G401.6 (cell line): ENCODE measurements at regions not wholly inside any gene's neighbourhood (a gene's known extent, or its start where the extent isn't known, plus 50 kb on each side); places are given as distances from the start of the nearest gene placed in this dataset.
"Not testable (repeated sequence)": the region's sequence is repeated elsewhere in the genome, so short reads cannot be mapped to it uniquely, and the experiment has no call there.

Experiments used
- FAIRE-seq: peaks from 2 replicates; lab custom pipeline; 2012; peaks lifted over from hg19 to GRCh38; lab: Jason Lieb, UNC

GRCh38 chr21:15437883-15438282, 291.9 kb upstream of the USP25 start:
- no peak for FAIRE-seq

GRCh38 chr21:15439726-15440125, 290.1 kb upstream of the USP25 start:
- no peak for FAIRE-seq

- no peak for FAIRE-seq
Observed at GRCh38 chr21:15441060-15441493, 288.7 kb upstream of the USP25 start.

- FAIRE-seq: no peak
Observed at GRCh38 chr21:15441992-15442391, 287.8 kb upstream of the USP25 start.

GRCh38 chr21:15442743-15443469, 286.9 kb upstream of the USP25 start:
- FAIRE-seq: no peak

- FAIRE-seq: no peak
Observed at GRCh38 chr21:15443740-15444117, 286.1 kb upstream of the USP25 start.

- no peak for FAIRE-seq
Observed at GRCh38 chr21:15444118-15444960, 285.4 kb upstream of the USP25 start.

GRCh38 chr21:15445327-15445726, 284.5 kb upstream of the USP25 start:
- FAIRE-seq: no peak

- no peak for FAIRE-seq
Observed at GRCh38 chr21:15446223-15446622, 283.6 kb upstream of the USP25 start.

GRCh38 chr21:15449556-15449955, 280.2 kb upstream of the USP25 start:
- FAIRE-seq: no peak

- no peak for FAIRE-seq
Observed at GRCh38 chr21:15453261-15453660, 276.5 kb upstream of the USP25 start.

- FAIRE-seq: not testable (repeated sequence)
Observed at GRCh38 chr21:15453785-15454184, 276.0 kb upstream of the USP25 start.

- FAIRE-seq: not testable (repeated sequence)
Observed at GRCh38 chr21:15454931-15455330, 274.9 kb upstream of the USP25 start.

- FAIRE-seq: no peak
Observed at GRCh38 chr21:15455819-15456462, 273.8 kb upstream of the USP25 start.

GRCh38 chr21:15457965-15458364, 271.8 kb upstream of the USP25 start:
- FAIRE-seq: no peak

- no peak for FAIRE-seq
Observed at GRCh38 chr21:15462092-15462491, 267.7 kb upstream of the USP25 start.

GRCh38 chr21:15466329-15466728, 263.5 kb upstream of the USP25 start:
- FAIRE-seq: peak; percentile 50

GRCh38 chr21:15468368-15468767, 261.4 kb upstream of the USP25 start:
- no peak for FAIRE-seq

GRCh38 chr21:15472108-15473040, 257.4 kb upstream of the USP25 start:
- FAIRE-seq: no peak

- not testable (repeated sequence) for FAIRE-seq
Observed at GRCh38 chr21:15477773-15478172, 252.0 kb upstream of the USP25 start.

- no peak for FAIRE-seq
Observed at GRCh38 chr21:15480160-15480559, 249.6 kb upstream of the USP25 start.
